BJ (cell line): ENCODE measurements at regions not wholly inside any gene's neighbourhood (a gene's known extent, or its start where the extent isn't known, plus 50 kb on each side); places are given as distances from the start of the nearest gene placed in this dataset.

Source experiments
- CTCF ChIA-PET: fragments of 350-600 bp; formaldehyde crosslinking; extraction: SDS; loops from one replicate; lab custom pipeline; 2021; ENCODE audit warnings: antibody characterized with exemption, inconsistent platforms; lab: Yijun Ruan, JAX
- POLR2A ChIA-PET: fragments of 300-600 bp; sonication (Branson Sonifier 250); formaldehyde crosslinking; extraction: SDS; loops from one replicate; lab custom pipeline; 2021; ENCODE audit warnings: antibody characterized with exemption; lab: Charles Lee
- DNase-seq: peaks from one replicate; pipeline ENCODE4 v3.0.0-alpha.2; 2011; ENCODE audit warnings: low read depth
- H3K27me3 ChIP-seq: 2 replicates; pipeline ENCODE4 v1.6.0; 2011; ENCODE audit warnings: low read length; ENCODE audit not compliant: control insufficient read depth, insufficient read depth
- H3K36me3 ChIP-seq: 2 replicates; pipeline ENCODE4 v1.5.1; 2011; ENCODE audit warnings: low read length; ENCODE audit not compliant: control insufficient read depth, insufficient read depth
- H3K4me3 ChIP-seq: 2 replicates; pipeline ENCODE4 v1.5.1; 2011; ENCODE audit warnings: low read depth, mild to moderate bottlenecking, control low read depth, low read length
- CTCF ChIP-seq: IDR thresholded peaks from 2 replicates; pipeline ENCODE4 v1.5.1; 2011; ENCODE audit warnings: low read depth, mild to moderate bottlenecking, control low read depth, inconsistent platforms, low read length, moderate library complexity; ENCODE audit not compliant: insufficient read depth

DNA sequence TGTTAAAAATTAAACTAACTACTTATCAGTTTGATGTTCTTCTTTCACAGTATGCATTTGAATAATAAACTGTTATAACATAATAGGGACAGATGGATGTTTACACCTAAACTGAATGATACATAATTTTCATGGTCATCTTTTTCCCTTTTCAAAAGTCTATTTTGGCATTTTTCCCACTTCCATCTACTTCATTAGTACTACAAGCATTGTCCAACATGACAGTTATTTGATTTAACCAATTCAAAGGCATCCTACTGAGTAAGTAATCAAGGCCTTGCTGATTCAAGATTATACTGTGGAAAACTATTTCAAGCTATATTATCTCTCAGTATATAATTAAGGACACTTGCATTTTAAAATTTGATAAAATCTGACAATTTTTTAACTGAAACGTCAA lies 212.9 kb downstream of the FAT4 start:
- Histone ChIP-seq H3K36me3 (no peaks in the 10 kb centered on the region), H3K27me3 (no peaks in the 10 kb centered on the region), H3K4me3 (no peak overlapping the region)
- ChIA-PET POLR2A (no interaction called here), CTCF (no interaction called here)
- no peak for TF ChIP-seq CTCF
- no peak for DNase-seq

DNA sequence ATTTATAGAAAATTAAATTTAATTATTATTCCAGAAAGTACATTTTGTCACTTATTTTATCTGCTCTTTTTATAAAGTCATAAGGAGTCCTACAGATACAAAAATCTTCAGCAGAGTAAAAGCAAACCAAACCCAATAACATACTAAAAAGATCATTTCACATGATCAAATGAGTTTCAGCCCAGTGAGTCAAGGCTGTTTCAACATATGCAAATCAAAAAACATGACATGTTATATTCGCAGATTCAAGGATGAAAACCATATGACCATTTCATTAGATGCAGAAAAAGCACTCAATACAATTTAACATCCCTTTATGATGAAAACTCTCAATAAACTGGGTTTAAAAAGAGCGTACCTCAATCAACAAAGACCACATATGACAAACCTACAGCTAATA lies 214.3 kb downstream of the FAT4 start:
- TF ChIP-seq CTCF = no peak
- ChIA-PET POLR2A (no interaction called here), CTCF (no interaction called here)
- Histone ChIP-seq H3K4me3 (no peak overlapping the region), H3K27me3 (no peaks in the 10 kb centered on the region), H3K36me3 (no peaks in the 10 kb centered on the region)
- no peak for DNase-seq

DNA sequence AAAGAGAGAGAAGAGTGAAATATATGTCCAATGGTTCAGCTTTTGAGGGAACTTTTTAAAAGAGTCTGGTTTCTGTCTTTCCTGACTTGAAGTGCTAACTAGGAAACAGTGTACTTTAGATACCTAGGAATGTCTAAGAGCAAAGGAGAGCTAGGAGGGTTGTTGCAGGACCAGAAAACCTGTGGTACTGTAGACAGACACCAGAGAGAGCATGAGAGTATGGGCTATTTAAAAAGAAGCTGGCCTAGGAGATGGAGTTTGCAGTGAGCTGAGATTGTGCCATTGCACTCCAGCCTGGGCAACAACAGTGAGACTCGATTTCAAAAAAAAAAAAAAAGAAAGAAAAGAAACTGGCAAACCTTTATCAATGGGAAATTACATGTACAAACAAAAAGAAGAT lies 223.9 kb downstream of the FAT4 start:
- CTCF ChIA-PET = no interaction called here
- Histone ChIP-seq H3K27me3 (no peaks in the 10 kb centered on the region), H3K4me3 (no peak overlapping the region), H3K36me3 (no peaks in the 10 kb centered on the region)
- no peak for TF ChIP-seq CTCF
- POLR2A ChIA-PET = no interaction called here
- no peak for DNase-seq

GRCh38 chr4:125539691-125540090 lies 224.9 kb downstream of the FAT4 start:
- no peak overlapping the region for H3K4me3 ChIP-seq
- no peak for TF ChIP-seq CTCF
- CTCF ChIA-PET = no interaction called here
- POLR2A ChIA-PET = no interaction called here
- no peaks in the 10 kb centered on the region for H3K27me3 ChIP-seq
- no peak for DNase-seq
- H3K36me3 ChIP-seq = no peaks in the 10 kb centered on the region

DNA sequence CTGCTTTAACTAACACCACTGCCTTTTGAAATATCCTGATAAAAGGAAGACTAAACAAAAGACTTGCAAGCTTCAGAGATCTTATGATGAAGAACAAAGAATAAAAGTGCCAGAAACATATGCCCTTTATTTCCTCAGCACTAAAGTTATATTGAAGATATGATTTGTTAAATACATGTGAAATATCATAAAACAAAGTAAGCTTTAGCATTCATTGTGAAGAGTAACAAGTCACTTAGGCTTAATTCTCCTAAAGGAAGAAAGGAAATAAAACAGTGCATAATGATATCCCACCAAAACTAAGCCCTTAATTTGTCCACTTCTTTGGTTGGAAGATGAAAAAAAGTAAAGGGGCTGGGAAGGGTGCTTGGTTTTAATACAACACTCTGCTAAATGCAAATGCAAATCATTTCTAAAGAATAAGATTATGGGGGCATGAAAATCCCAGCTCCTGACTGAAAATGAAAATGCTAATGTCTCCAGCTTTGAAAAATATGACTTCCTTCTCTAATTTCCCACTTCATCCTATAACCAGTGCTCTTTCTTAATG lies 227.2 kb downstream of the FAT4 start:
- no peak for TF ChIP-seq CTCF
- Histone ChIP-seq H3K27me3 (no peaks in the 10 kb centered on the region), H3K36me3 (no peaks in the 10 kb centered on the region), H3K4me3 (no peak overlapping the region)
- ChIA-PET CTCF (no interaction called here), POLR2A (no interaction called here)
- DNase-seq = no peak
